ENCODE measurements at regions not wholly inside any gene's neighbourhood (a gene's known extent, or its start where the extent isn't known, plus 50 kb on each side); places are given as distances from the start of the nearest gene placed in this dataset.

DNA sequence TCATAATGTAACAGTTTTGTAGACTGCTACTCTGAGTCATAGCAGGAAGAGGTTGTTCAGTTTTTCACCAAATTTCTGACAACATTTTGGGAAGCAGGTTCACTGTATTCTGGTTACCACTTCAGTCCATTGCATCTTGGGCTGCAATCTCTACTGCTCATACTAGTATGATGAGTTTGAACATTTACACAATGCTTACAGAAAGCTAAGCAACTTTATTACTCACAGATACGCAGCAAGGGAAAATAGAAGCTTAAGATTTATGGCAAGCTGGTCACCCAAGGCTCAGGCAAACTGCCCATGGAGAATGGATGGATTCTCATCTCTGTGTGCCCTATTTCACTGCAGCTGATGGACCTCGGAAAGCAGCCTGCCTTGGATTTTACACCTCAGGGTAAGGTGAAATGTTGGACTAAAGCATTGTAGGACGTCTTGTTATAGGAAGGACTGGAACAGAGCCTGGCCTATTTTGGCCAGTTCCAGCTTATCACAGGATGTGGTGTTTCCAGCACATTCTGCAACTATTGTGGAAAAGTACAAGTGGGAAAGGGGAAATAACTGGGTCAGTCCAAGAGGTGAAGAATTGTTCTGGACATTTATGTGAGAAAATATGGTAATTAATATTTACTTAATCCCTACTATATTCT lies 887.1 kb upstream of the AGA start:
- Histone ChIP-seq H3K27ac (replicated peaks) (no peak overlapping the region), H3K27me3 (ENCODE audit: insufficient read depth, poor library complexity, severe bottlenecking) (no peaks in the 10 kb centered on the region), H3K4me3 (replicated peaks; ENCODE audit: insufficient read depth, low read length) (no peak overlapping the region)
- no peak for DNase-seq (ENCODE audit: low read depth in 1 of 2, low spot score in 1 of 2)
- TF ChIP-seq GABPA (IDR thresholded peaks at IDR 0.05; ENCODE audit: low read depth) (no peak), SPI1 (IDR thresholded peaks at IDR 0.05; ENCODE audit: borderline replicate concordance, low read depth) (no peak), POLR2AphosphoS5 (IDR thresholded peaks at IDR 0.05; ENCODE audit: low read depth) (no peak), CTCF (IDR thresholded peaks at IDR 0.05; ENCODE audit: insufficient read depth, low read length) (no peak)
- TF ChIP-seq, protein P1, sequence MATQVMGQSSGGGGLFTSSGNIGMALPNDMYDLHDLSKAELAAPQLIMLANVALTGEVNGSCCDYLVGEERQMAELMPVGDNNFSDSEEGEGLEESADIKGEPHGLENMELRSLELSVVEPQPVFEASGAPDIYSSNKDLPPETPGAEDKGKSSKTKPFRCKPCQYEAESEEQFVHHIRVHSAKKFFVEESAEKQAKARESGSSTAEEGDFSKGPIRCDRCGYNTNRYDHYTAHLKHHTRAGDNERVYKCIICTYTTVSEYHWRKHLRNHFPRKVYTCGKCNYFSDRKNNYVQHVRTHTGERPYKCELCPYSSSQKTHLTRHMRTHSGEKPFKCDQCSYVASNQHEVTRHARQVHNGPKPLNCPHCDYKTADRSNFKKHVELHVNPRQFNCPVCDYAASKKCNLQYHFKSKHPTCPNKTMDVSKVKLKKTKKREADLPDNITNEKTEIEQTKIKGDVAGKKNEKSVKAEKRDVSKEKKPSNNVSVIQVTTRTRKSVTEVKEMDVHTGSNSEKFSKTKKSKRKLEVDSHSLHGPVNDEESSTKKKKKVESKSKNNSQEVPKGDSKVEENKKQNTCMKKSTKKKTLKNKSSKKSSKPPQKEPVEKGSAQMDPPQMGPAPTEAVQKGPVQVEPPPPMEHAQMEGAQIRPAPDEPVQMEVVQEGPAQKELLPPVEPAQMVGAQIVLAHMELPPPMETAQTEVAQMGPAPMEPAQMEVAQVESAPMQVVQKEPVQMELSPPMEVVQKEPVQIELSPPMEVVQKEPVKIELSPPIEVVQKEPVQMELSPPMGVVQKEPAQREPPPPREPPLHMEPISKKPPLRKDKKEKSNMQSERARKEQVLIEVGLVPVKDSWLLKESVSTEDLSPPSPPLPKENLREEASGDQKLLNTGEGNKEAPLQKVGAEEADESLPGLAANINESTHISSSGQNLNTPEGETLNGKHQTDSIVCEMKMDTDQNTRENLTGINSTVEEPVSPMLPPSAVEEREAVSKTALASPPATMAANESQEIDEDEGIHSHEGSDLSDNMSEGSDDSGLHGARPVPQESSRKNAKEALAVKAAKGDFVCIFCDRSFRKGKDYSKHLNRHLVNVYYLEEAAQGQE (IDR thresholded peaks at IDR 0.05; ENCODE audit: insufficient replicate concordance, low read depth) = no peak

DNA sequence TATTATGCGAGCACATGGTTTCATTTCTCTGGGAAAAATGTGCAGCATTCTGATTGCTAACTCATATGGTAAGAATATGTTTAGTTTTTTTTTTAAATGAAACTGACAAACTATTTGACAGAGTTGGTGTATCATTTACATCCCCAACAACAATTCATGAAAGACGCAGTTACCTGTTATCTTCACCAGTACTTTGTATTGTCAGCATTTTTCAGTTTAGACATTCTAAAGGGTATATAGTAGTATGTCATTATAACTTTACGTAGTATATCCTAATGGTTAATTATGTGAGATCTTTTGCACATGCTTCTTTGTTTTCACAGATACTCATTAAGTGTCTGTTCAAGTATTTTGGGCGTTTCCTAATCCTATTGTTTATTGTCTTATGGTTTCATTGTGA lies 891.1 kb upstream of the AGA start:
- H3K27me3 ChIP-seq (ENCODE audit: insufficient read depth, poor library complexity, severe bottlenecking) = no peaks in the 10 kb centered on the region
- TF ChIP-seq, protein P1 (IDR thresholded peaks at IDR 0.05; ENCODE audit: insufficient replicate concordance, low read depth) = no peak
- no peak for TF ChIP-seq SPI1 (IDR thresholded peaks at IDR 0.05; ENCODE audit: borderline replicate concordance, low read depth)
- no peak overlapping the region for H3K27ac ChIP-seq (replicated peaks)
- no peak overlapping the region for H3K4me3 ChIP-seq (replicated peaks; ENCODE audit: insufficient read depth, low read length)
- DNase-seq (ENCODE audit: low read depth in 1 of 2, low spot score in 1 of 2) = no peak

DNA sequence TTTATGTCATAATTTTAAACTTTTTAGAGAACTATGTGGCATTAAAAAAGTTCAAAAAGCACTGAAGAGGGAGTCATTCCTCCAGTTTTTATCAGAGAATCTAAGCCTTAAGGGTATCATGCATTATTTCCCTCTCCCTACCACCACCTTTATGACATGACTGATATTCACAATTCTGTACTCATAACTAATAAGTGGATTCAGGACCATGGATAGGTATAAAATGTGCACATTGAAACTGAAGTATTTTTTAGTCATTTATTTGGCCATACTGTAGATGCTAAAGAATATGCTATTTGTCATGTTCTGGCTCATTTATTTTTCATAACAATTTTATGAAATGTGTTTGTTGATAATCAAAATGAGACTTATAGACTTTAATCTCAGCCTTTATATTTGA lies 897.5 kb upstream of the AGA start:
- no peak for DNase-seq (ENCODE audit: low read depth in 1 of 2, low spot score in 1 of 2)
- Histone ChIP-seq H3K27ac (replicated peaks) (no peak overlapping the region), H3K27me3 (ENCODE audit: insufficient read depth, poor library complexity, severe bottlenecking) (no peaks in the 10 kb centered on the region), H3K4me3 (replicated peaks; ENCODE audit: insufficient read depth, low read length) (no peak overlapping the region)
- TF ChIP-seq POLR2AphosphoS5 (IDR thresholded peaks at IDR 0.05; ENCODE audit: low read depth) = no peak
- TF ChIP-seq, protein P1 (IDR thresholded peaks at IDR 0.05; ENCODE audit: insufficient replicate concordance, low read depth) = peak; percentile 85

DNA sequence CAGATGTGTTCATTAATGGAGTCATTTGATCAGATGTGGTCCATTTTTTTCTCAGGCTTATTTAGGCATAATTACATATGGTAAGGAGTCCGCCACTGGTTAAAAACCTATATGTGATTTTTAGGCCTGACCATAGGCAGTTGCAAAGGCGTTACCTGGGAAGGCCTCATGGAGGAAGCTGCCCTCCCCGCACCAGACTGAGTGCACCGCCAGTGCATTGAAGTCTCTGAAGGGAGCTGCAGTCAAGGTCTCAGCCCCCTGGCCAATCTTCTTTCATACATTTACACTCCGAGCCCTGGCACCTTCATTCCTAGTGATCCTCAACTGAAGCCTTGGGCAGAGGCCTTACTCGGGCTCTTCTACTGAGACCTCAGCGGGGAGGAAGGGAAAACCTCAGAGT lies 898.2 kb upstream of the AGA start:
- no peaks in the 10 kb centered on the region for H3K27me3 ChIP-seq (ENCODE audit: insufficient read depth, poor library complexity, severe bottlenecking)
- DNase-seq (ENCODE audit: low read depth in 1 of 2, low spot score in 1 of 2) = no peak
- no peak overlapping the region for H3K4me3 ChIP-seq (replicated peaks; ENCODE audit: insufficient read depth, low read length)
- H3K27ac ChIP-seq (replicated peaks) = no peak overlapping the region
- TF ChIP-seq, protein P1 (IDR thresholded peaks at IDR 0.05; ENCODE audit: insufficient replicate concordance, low read depth) = no peak
- no peak for TF ChIP-seq CTCF (IDR thresholded peaks at IDR 0.05; ENCODE audit: insufficient read depth, low read length)

Data from HL-60 (cell line).